ENCODE measurements at regions not wholly inside any gene's neighbourhood (a gene's known extent, or its start where the extent isn't known, plus 50 kb on each side); places are given as distances from the start of the nearest gene placed in this dataset.

GRCh38 chr7:38086857-38087256, 91.2 kb upstream of the STARD3NL start:
- no peak for DNase-seq

- no peak for DNase-seq
Observed at GRCh38 chr7:38102507-38102906, 75.5 kb upstream of the STARD3NL start.

- DNase-seq = no peak
Observed at GRCh38 chr7:38105874-38106483, 72.1 kb upstream of the STARD3NL start.

GRCh38 chr7:38107486-38107893, 70.6 kb upstream of the STARD3NL start:
- peak; percentile 43 for DNase-seq

- no peak for DNase-seq
Observed at GRCh38 chr7:38112075-38112474, 66.0 kb upstream of the STARD3NL start.

- no peak for DNase-seq
Observed at GRCh38 chr7:38120076-38120475, 58.0 kb upstream of the STARD3NL start.

GRCh38 chr7:38122501-38122900, 55.5 kb upstream of the STARD3NL start:
- DNase-seq = no peak

GRCh38 chr7:38123494-38123893, 54.6 kb upstream of the STARD3NL start:
- DNase-seq = no peak

- DNase-seq = no peak
Observed at GRCh38 chr7:38127216-38128207, 50.5 kb upstream of the STARD3NL start.
